IPS-18a (cell line): ENCODE measurements at regions not wholly inside any gene's neighbourhood (a gene's known extent, or its start where the extent isn't known, plus 50 kb on each side); places are given as distances from the start of the nearest gene placed in this dataset.
"Not testable (repeated sequence)": the region's sequence is repeated elsewhere in the genome, so short reads cannot be mapped to it uniquely, and the experiment has no call there.

Experiments
- H3K27ac ChIP-seq: one replicate; pipeline ENCODE4 v1.5.1; 2013; ENCODE audit warnings: low read length
- H3K27me3 ChIP-seq: one replicate; pipeline ENCODE4 v1.6.1; 2013; ENCODE audit warnings: mild to moderate bottlenecking, low read length; ENCODE audit not compliant: control insufficient read depth, insufficient read depth
- H3K36me3 ChIP-seq: one replicate; pipeline ENCODE4 v1.6.1; 2013; ENCODE audit warnings: low read depth, low read length; ENCODE audit not compliant: control insufficient read depth
- H3K4me1 ChIP-seq: one replicate; pipeline ENCODE4 v1.6.1; 2013; ENCODE audit warnings: low read depth, low read length; ENCODE audit not compliant: control insufficient read depth
- H3K4me3 ChIP-seq: one replicate; pipeline ENCODE4 v1.5.1; 2013; ENCODE audit warnings: low read length
- H3K9ac ChIP-seq: one replicate; pipeline ENCODE4 v1.6.1; 2013; ENCODE audit warnings: mild to moderate bottlenecking, low read length, moderate library complexity
- H3K9me3 ChIP-seq: one replicate; pipeline ENCODE4 v1.6.1; 2013; ENCODE audit warnings: low read depth, low read length; ENCODE audit not compliant: control insufficient read depth

DNA sequence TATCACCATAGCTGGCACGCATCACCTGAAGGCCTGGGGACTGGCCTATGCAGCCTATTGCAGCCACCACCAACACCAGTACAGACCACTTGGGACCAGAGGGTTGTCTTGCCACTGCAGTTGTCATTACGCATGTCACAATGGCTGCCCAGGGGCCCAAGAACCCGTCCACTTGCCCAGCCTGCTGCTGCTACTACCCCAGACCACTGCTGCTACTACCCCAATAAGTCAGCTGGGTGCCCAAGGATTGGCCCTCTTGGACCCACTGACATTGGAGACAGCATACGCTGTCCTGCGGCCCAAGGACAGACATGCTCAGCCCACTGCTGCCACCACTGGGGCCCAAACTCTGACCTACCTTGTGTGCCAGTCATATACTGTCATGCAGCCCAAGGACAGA lies 102.7 kb upstream of the OR9Q1 start:
- Histone ChIP-seq H3K9me3 (no peaks in the 10 kb centered on the region), H3K4me1 (no peaks in the 10 kb centered on the region), H3K4me3 (no peak overlapping the region), H3K9ac (no peak overlapping the region), H3K27ac (no peak overlapping the region), H3K27me3 (no peaks in the 10 kb centered on the region), H3K36me3 (no peaks in the 10 kb centered on the region)

DNA sequence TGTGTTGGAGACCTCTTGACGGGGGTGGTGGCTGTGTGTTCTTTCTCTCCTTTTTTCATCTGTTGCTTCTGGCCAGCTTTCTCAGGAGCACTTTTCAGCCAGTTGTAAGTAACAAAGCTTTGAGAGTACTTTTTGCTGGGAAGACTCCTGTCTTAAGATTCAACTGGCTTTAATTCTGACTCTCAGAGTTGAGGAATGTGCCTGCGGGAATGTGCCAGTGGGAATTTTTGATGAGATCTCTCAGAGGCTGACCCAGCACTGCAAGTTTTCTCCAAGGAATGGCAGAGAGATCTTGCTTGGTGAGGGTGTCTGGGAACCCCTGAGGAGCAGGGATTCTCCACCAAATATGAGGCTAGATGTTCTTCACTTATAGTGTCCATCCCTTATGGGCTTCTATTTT lies 91.6 kb upstream of the OR9Q1 start:
- H3K9me3 ChIP-seq, result no peaks in the 10 kb centered on the region
- no peaks in the 10 kb centered on the region for H3K27me3 ChIP-seq
- no peaks in the 10 kb centered on the region for H3K36me3 ChIP-seq
- no peaks in the 10 kb centered on the region for H3K4me1 ChIP-seq
- no peak overlapping the region for H3K9ac ChIP-seq
- H3K4me3 ChIP-seq, result no peak overlapping the region
- no peak overlapping the region for H3K27ac ChIP-seq

DNA sequence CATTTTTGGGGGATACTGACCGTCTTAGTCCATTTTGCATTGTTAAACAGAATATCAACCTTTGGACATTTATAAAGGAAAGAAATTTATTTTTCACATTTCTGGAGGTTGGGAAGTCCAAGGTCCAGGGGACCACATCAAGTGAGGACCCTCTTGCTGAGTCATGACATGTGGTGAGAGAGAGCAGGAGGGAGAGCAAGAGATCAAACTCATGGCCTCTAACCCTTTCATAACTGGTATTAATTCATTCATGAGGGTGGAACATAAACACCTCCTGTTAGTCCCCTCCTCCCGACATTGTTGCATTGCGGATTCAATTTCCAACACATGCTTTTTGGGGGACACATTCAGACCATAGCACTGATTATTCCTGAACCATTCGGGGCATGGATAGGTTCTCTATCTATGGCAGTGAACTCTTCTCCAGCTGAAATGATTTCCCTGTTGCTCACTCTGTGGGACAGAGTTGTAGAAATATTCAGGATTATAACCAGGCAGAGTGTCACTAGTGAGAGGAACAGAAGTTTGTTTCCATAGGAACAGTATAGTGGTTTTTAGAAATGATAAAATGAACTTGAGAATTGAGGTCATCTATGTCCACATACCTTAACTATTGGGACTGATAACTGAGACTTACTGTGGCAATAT lies 88.2 kb upstream of the OR9Q1 start:
- H3K27ac ChIP-seq, result no peak overlapping the region
- peaks cover 3% of the 10 kb centered on the region for H3K4me1 ChIP-seq
- no peaks in the 10 kb centered on the region for H3K9me3 ChIP-seq
- no peak overlapping the region for H3K9ac ChIP-seq
- no peaks in the 10 kb centered on the region for H3K36me3 ChIP-seq
- no peak overlapping the region for H3K4me3 ChIP-seq
- H3K27me3 ChIP-seq, result no peaks in the 10 kb centered on the region

DNA sequence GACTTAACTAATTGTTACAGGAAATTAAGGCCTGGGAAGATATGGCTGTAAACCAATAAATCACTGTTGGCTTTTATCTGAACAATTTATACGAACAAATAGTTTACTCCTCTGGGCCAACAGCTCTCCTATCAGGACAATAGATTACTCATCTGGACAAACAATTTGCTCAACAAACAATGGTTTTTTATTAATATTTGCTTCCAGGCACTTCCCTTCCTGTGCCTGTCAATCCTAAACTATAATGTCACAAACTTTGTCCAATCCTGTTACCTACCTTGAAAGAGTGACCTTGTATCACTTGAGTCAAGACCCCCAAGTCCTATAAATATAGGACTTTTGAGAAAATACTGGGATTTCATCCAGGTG lies 87.6 kb upstream of the OR9Q1 start:
- Histone ChIP-seq H3K27ac (no peak overlapping the region), H3K4me3 (no peak overlapping the region), H3K9ac (no peak overlapping the region), H3K27me3 (no peaks in the 10 kb centered on the region), H3K4me1 (peaks cover 3% of the 10 kb centered on the region), H3K36me3 (no peaks in the 10 kb centered on the region), H3K9me3 (no peaks in the 10 kb centered on the region)

DNA sequence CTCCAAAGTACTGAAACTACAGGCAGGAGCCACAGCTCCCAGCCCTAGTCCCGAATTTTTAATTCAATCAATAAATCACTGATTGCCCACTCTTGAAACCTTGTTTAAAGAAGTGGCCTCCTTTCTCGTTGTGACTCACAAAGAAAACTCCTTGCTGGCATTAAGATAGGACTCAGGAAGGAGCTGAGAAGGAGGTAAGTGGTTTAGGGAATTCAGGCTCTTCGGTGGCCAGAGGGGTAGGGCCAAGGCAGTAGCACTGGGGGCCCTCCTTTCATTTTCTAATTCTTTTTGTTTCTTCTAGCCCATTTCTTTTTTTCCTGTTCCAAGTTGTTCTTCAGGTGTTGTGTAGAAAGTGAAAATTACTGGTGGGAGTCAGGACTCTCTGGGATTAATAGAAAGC lies 86.2 kb upstream of the OR9Q1 start:
- Histone ChIP-seq H3K27ac (no peak overlapping the region), H3K4me3 (no peak overlapping the region)

DNA sequence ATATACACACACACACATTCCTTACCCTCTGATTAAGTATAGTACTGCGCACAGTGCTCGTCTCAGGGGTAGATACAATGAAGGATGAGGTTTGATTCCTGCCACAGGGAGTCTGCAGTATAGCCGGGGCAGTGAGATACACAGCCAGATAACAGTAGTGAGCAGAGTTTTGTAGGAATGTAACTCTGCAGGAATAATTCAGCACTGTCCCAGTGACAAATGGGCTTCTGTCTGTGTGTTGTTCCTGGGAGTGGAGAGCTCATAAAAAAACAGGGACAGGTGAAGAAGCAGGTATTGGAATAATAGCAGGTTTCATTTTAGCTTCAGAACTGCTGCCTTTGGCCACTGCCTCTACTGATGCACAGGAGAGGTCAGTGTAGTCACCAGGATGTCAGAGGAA lies 85.3 kb upstream of the OR9Q1 start:
- Histone ChIP-seq H3K9ac (no peak overlapping the region), H3K4me1 (peaks cover 3% of the 10 kb centered on the region), H3K36me3 (no peaks in the 10 kb centered on the region), H3K27me3 (no peaks in the 10 kb centered on the region), H3K9me3 (no peaks in the 10 kb centered on the region), H3K4me3 (no peak overlapping the region), H3K27ac (no peak overlapping the region)

More for the DNA sequence above, 86.2 kb upstream of the OR9Q1 start:
- Histone ChIP-seq H3K27me3 (no peaks in the 10 kb centered on the region), H3K9ac (no peak overlapping the region), H3K4me1 (peaks cover 3% of the 10 kb centered on the region), H3K36me3 (no peaks in the 10 kb centered on the region), H3K9me3 (no peaks in the 10 kb centered on the region)

DNA sequence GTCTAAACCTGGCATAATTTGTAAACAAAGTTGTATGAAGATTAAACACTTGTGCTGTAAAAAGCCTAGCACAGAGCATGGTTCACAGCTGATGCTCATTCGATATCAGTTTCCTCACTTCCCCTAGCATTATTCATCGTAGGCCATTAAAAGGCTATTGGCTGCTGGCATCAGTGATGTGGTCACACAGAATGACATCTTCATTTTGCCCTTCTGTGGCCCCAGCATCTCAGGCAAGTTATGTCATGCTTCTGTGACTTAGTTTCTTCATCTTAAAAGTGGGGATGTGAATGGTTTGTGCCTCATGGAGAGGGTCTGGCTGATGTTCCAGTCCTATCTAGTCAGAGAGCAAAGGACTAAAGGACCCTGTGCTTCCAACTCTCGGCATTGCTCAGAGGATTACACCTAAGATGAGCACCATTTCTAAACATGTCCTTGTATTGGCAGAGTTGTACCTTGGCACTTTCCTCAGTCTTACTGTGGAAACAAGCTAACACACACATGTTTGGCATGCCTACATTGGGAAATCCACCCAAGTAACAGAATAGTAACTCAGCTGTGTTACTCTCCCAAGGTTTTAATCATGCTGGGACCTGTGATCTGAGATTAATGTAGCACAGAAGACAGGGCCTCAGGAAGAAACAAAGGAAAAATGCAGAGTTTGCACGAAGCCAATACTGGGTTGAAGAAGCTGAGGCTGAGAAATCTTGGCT lies 83.5 kb upstream of the OR9Q1 start:
- Histone ChIP-seq H3K4me1 (peaks cover 3% of the 10 kb centered on the region), H3K27me3 (no peaks in the 10 kb centered on the region), H3K9ac (no peak overlapping the region), H3K27ac (no peak overlapping the region), H3K36me3 (no peaks in the 10 kb centered on the region), H3K9me3 (no peaks in the 10 kb centered on the region), H3K4me3 (no peak overlapping the region)

DNA sequence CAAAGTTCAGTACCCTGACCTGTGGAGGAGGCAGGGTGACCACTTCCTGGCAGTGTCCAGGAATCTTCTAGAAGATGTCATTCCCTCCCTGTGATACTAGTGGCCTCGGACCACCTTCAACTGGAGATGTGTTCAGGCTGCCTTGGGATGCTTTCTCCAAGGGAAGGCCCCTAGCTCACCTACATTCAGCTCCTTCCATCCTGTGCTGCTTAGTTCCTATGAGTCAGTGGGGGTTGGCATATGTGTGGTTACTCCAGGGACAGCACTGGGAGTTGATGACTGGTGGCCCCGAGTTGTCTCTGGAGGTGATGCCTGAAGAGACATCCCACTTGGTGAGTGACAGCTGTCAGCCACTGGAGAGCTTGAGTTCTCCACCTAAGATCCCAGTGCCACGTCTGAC lies 81.8 kb upstream of the OR9Q1 start:
- H3K27ac ChIP-seq, result no peak overlapping the region
- no peaks in the 10 kb centered on the region for H3K9me3 ChIP-seq

DNA sequence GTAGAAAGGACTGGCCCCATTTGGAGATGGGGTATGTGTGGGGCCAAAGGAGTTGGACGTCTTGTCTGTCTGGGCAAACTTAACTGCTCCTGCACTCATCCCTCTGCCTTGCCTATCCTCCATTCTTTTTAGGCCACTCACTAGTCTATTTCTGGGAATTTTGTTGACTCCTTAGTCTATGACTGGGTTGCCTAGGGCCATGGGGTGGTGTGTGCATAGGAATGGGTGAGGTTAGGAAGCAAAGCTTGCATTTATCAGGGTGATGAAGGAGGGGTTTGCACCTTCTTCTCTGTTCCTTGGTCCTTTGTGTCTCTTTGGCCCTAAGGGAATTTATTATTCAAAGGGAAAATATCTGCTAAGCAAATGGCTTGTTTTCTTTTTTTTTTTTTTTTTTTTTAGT lies 80.9 kb upstream of the OR9Q1 start:
- Histone ChIP-seq H3K27ac (no peak overlapping the region), H3K9me3 (no peaks in the 10 kb centered on the region), H3K27me3 (no peaks in the 10 kb centered on the region), H3K4me1 (no peaks in the 10 kb centered on the region), H3K4me3 (no peak overlapping the region), H3K9ac (no peak overlapping the region), H3K36me3 (no peaks in the 10 kb centered on the region)

More for the DNA sequence above, 81.8 kb upstream of the OR9Q1 start:
- no peaks in the 10 kb centered on the region for H3K36me3 ChIP-seq
- H3K9ac ChIP-seq, result no peak overlapping the region
- no peak overlapping the region for H3K4me3 ChIP-seq
- peaks cover 3% of the 10 kb centered on the region for H3K4me1 ChIP-seq
- H3K27me3 ChIP-seq, result no peaks in the 10 kb centered on the region

DNA sequence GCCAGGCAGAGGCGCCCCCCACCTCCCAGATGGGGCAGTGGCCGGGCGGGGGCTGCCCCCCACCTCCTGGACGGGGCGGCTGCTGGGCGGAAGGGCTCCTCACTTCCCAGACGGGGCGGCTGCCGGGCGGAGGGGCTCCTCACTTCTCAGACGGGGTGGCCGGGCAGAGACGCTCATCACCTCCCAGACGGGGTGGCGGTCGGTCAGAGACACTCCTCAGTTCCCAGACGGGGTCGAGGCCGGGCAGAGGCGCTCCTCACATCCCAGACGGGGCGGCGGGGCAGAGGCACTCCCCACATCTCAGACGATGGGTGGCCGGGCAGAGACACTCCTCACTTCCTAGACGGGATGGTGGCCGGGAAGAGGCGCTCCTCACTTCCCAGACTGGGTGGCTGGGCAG lies 79.9 kb upstream of the OR9Q1 start:
- H3K9ac ChIP-seq, H3K9me3 ChIP-seq, H3K27ac ChIP-seq, H3K36me3 ChIP-seq, H3K4me1 ChIP-seq, H3K27me3 ChIP-seq, H3K4me3 ChIP-seq: not testable (repeated sequence)

DNA sequence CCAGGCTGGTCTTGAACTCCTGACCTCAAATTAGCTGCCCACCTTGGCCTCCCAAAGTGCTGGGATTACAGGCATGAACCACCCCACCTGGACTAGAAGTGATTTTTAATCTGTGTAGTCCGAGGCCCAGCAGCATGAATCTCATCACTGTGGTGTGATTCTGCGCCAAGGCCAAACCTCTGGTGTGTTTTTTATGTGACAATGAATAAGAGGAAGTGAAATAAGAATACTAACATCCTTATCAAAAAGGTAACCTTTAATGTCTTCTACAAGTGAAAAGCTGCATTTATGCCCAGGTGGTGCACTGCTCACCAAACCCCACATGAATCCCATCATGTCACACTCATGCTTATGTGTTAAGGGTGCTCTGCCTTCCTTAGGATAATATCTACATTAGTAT lies 77.1 kb upstream of the OR9Q1 start:
- H3K4me1 ChIP-seq, result no peaks in the 10 kb centered on the region
- no peaks in the 10 kb centered on the region for H3K9me3 ChIP-seq
- no peak overlapping the region for H3K9ac ChIP-seq
- no peaks in the 10 kb centered on the region for H3K27me3 ChIP-seq
- H3K4me3 ChIP-seq, result no peak overlapping the region
- H3K36me3 ChIP-seq, result no peaks in the 10 kb centered on the region
- no peak overlapping the region for H3K27ac ChIP-seq

DNA sequence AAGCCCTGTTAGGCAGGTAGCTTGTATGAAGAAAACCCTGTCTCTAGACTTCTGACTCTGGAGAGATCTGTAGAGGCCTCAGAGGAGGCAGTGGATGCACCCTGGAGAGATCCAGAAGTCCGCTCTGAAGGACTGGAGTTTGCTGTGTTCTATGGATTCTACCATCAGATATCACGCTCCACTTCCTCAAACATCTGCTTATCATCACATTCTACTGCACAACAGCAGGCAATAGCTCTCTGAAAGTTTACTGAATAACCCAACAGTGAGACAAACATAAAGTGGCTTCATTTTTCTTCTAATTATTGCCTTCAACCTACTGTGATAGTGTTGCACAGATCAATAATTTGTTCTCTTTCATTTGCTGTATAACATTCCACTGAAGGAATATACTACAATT lies 59.0 kb upstream of the OR9Q1 start:
- no peaks in the 10 kb centered on the region for H3K27me3 ChIP-seq
- H3K36me3 ChIP-seq, result no peaks in the 10 kb centered on the region
- H3K9me3 ChIP-seq, result no peaks in the 10 kb centered on the region
- no peak overlapping the region for H3K4me3 ChIP-seq
- no peaks in the 10 kb centered on the region for H3K4me1 ChIP-seq
- no peak overlapping the region for H3K27ac ChIP-seq
- no peak overlapping the region for H3K9ac ChIP-seq
